ENCODE measurements at regions not wholly inside any gene's neighbourhood (a gene's known extent, or its start where the extent isn't known, plus 50 kb on each side); places are given as distances from the start of the nearest gene placed in this dataset.
"Not testable (repeated sequence)": the region's sequence is repeated elsewhere in the genome, so short reads cannot be mapped to it uniquely, and the experiment has no call there.

- Histone ChIP-seq H3K4me1 (ENCODE audit: control insufficient read depth in 2 of 2, insufficient read depth in 2 of 2, low read length in 2 of 2) (no peaks in the 10 kb centered on the region), H3K27me3 (ENCODE audit: control insufficient read depth in 2 of 2, insufficient read depth in 2 of 2, low read length in 2 of 2) (no peaks in the 10 kb centered on the region), H3K9me3 (ENCODE audit: control insufficient read depth in 2 of 2, low read length in 2 of 2) (no peaks in the 10 kb centered on the region), H3K27ac (ENCODE audit: low read depth in 2 of 2, low read length in 2 of 2) (no peak overlapping the region), H3K36me3 (ENCODE audit: control insufficient read depth in 2 of 2, insufficient read depth in 2 of 2, low read length in 2 of 2) (no peaks in the 10 kb centered on the region), H3K4me3 (ENCODE audit: low read length in 2 of 2) (no peak overlapping the region), H3K9ac (ENCODE audit: low read depth in 1 of 2, low read length in 2 of 2) (no peak overlapping the region)
Measured at GRCh38 chr3:104947943-104948342, 418.8 kb upstream of the ALCAM start.

- H3K9me3 ChIP-seq (ENCODE audit: control insufficient read depth in 2 of 2, low read length in 2 of 2); H3K9ac ChIP-seq (ENCODE audit: low read depth in 1 of 2, low read length in 2 of 2); H3K27me3 ChIP-seq (ENCODE audit: control insufficient read depth in 2 of 2, insufficient read depth in 2 of 2, low read length in 2 of 2); H3K27ac ChIP-seq (ENCODE audit: low read depth in 2 of 2, low read length in 2 of 2); H3K4me3 ChIP-seq (ENCODE audit: low read length in 2 of 2); H3K4me1 ChIP-seq (ENCODE audit: control insufficient read depth in 2 of 2, insufficient read depth in 2 of 2, low read length in 2 of 2); H3K36me3 ChIP-seq (ENCODE audit: control insufficient read depth in 2 of 2, insufficient read depth in 2 of 2, low read length in 2 of 2): not testable (repeated sequence)
Measured at GRCh38 chr3:104949810-104950209, 416.9 kb upstream of the ALCAM start.

- no peaks in the 10 kb centered on the region for H3K9me3 ChIP-seq (ENCODE audit: control insufficient read depth in 2 of 2, low read length in 2 of 2)
- H3K27ac ChIP-seq (ENCODE audit: low read depth in 2 of 2, low read length in 2 of 2), result no peak overlapping the region
- H3K36me3 ChIP-seq (ENCODE audit: control insufficient read depth in 2 of 2, insufficient read depth in 2 of 2, low read length in 2 of 2), result no peaks in the 10 kb centered on the region
- no peaks in the 10 kb centered on the region for H3K4me1 ChIP-seq (ENCODE audit: control insufficient read depth in 2 of 2, insufficient read depth in 2 of 2, low read length in 2 of 2)
- H3K27me3 ChIP-seq (ENCODE audit: control insufficient read depth in 2 of 2, insufficient read depth in 2 of 2, low read length in 2 of 2), result no peaks in the 10 kb centered on the region
- H3K4me3 ChIP-seq (ENCODE audit: low read length in 2 of 2), result no peak overlapping the region
- no peak overlapping the region for H3K9ac ChIP-seq (ENCODE audit: low read depth in 1 of 2, low read length in 2 of 2)
Measured at GRCh38 chr3:104951426-104951825, 415.3 kb upstream of the ALCAM start.

GRCh38 chr3:104952146-104952972 is 414.4 kb upstream of the ALCAM start:
- no peak overlapping the region for H3K4me3 ChIP-seq (ENCODE audit: low read length in 2 of 2)
- no peaks in the 10 kb centered on the region for H3K27me3 ChIP-seq (ENCODE audit: control insufficient read depth in 2 of 2, insufficient read depth in 2 of 2, low read length in 2 of 2)
- no peaks in the 10 kb centered on the region for H3K4me1 ChIP-seq (ENCODE audit: control insufficient read depth in 2 of 2, insufficient read depth in 2 of 2, low read length in 2 of 2)
- no peaks in the 10 kb centered on the region for H3K36me3 ChIP-seq (ENCODE audit: control insufficient read depth in 2 of 2, insufficient read depth in 2 of 2, low read length in 2 of 2)
- H3K9me3 ChIP-seq (ENCODE audit: control insufficient read depth in 2 of 2, low read length in 2 of 2), result no peaks in the 10 kb centered on the region
- H3K9ac ChIP-seq (ENCODE audit: low read depth in 1 of 2, low read length in 2 of 2), result no peak overlapping the region
- H3K27ac ChIP-seq (ENCODE audit: low read depth in 2 of 2, low read length in 2 of 2), result no peak overlapping the region

DNA sequence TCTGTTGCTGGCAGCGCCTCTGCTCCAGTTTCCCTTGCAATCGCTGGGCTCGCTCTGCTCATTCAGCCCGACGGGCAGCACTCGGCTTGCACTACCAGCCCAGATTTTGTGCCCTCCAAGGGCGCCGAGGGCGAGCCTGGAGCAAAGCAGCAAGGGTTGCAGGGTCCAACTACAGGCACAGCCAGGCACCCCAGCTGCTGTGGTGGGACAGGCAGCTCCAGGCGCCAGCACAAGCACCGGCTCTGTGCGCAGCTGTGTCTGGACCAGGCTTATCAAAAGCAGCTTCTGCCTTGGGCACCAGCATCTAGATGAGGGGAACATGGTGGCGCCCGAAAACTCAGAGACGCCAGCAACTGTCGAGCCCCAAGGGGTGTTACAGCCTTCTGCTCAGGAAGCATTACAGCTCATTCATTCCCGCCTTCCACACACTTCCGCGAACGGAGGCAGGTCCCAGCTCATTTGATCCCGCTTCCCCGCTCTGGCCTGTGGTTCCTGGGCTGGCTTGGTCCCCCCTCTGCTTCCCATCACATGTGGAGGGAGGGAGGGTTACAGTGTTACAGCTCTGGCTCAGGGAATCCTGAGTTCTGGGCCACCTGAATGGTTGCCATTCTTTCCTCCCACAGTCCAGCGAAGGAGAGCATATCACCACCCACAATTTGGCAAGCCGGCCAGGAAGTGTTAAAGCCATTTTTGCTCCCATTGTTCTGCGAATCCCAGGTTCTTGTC is 409.9 kb upstream of the ALCAM start:
- H3K27ac ChIP-seq (ENCODE audit: low read depth in 2 of 2, low read length in 2 of 2), result no peak overlapping the region
- no peaks in the 10 kb centered on the region for H3K4me1 ChIP-seq (ENCODE audit: control insufficient read depth in 2 of 2, insufficient read depth in 2 of 2, low read length in 2 of 2)
- no peak overlapping the region for H3K4me3 ChIP-seq (ENCODE audit: low read length in 2 of 2)
- H3K9ac ChIP-seq (ENCODE audit: low read depth in 1 of 2, low read length in 2 of 2), result no peak overlapping the region
- H3K36me3 ChIP-seq (ENCODE audit: control insufficient read depth in 2 of 2, insufficient read depth in 2 of 2, low read length in 2 of 2), result no peaks in the 10 kb centered on the region
- no peaks in the 10 kb centered on the region for H3K27me3 ChIP-seq (ENCODE audit: control insufficient read depth in 2 of 2, insufficient read depth in 2 of 2, low read length in 2 of 2)
- no peaks in the 10 kb centered on the region for H3K9me3 ChIP-seq (ENCODE audit: control insufficient read depth in 2 of 2, low read length in 2 of 2)

DNA sequence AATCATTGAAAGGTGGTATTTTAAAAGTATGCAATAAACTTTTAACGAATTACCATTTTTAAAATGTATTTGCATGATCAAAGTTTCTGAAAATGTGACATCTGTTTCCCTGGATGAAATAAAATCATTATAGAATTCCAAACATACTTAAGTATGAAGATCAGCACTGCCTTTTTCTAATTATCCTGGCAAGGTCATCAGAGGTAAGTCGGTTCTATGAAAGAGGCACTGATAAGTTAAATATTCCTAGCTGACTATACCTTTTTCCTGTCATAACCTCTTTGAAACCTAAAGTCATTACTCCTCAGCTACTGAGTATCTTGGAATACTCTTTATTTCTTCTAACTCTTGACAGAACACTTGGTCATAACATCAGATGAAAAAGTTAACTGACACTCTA is 406.1 kb upstream of the ALCAM start:
- Histone ChIP-seq H3K9me3 (ENCODE audit: control insufficient read depth in 2 of 2, low read length in 2 of 2) (no peaks in the 10 kb centered on the region), H3K36me3 (ENCODE audit: control insufficient read depth in 2 of 2, insufficient read depth in 2 of 2, low read length in 2 of 2) (no peaks in the 10 kb centered on the region), H3K27ac (ENCODE audit: low read depth in 2 of 2, low read length in 2 of 2) (no peak overlapping the region), H3K4me1 (ENCODE audit: control insufficient read depth in 2 of 2, insufficient read depth in 2 of 2, low read length in 2 of 2) (no peaks in the 10 kb centered on the region), H3K27me3 (ENCODE audit: control insufficient read depth in 2 of 2, insufficient read depth in 2 of 2, low read length in 2 of 2) (no peaks in the 10 kb centered on the region), H3K4me3 (ENCODE audit: low read length in 2 of 2) (no peak overlapping the region), H3K9ac (ENCODE audit: low read depth in 1 of 2, low read length in 2 of 2) (no peak overlapping the region)

GRCh38 chr3:104961851-104962250 is 404.9 kb upstream of the ALCAM start:
- Histone ChIP-seq H3K9ac (ENCODE audit: low read depth in 1 of 2, low read length in 2 of 2) (no peak overlapping the region), H3K27me3 (ENCODE audit: control insufficient read depth in 2 of 2, insufficient read depth in 2 of 2, low read length in 2 of 2) (no peaks in the 10 kb centered on the region), H3K36me3 (ENCODE audit: control insufficient read depth in 2 of 2, insufficient read depth in 2 of 2, low read length in 2 of 2) (no peaks in the 10 kb centered on the region), H3K9me3 (ENCODE audit: control insufficient read depth in 2 of 2, low read length in 2 of 2) (no peaks in the 10 kb centered on the region), H3K4me1 (ENCODE audit: control insufficient read depth in 2 of 2, insufficient read depth in 2 of 2, low read length in 2 of 2) (no peaks in the 10 kb centered on the region), H3K27ac (ENCODE audit: low read depth in 2 of 2, low read length in 2 of 2) (no peak overlapping the region), H3K4me3 (ENCODE audit: low read length in 2 of 2) (no peak overlapping the region)

- Histone ChIP-seq H3K9me3 (ENCODE audit: control insufficient read depth in 2 of 2, low read length in 2 of 2) (peaks cover 0 to 3% of the 10 kb centered on the region in 2 donors), H3K36me3 (ENCODE audit: control insufficient read depth in 2 of 2, insufficient read depth in 2 of 2, low read length in 2 of 2) (no peaks in the 10 kb centered on the region), H3K9ac (ENCODE audit: low read depth in 1 of 2, low read length in 2 of 2) (no peak overlapping the region), H3K27ac (ENCODE audit: low read depth in 2 of 2, low read length in 2 of 2) (no peak overlapping the region), H3K27me3 (ENCODE audit: control insufficient read depth in 2 of 2, insufficient read depth in 2 of 2, low read length in 2 of 2) (no peaks in the 10 kb centered on the region), H3K4me3 (ENCODE audit: low read length in 2 of 2) (no peak overlapping the region), H3K4me1 (ENCODE audit: control insufficient read depth in 2 of 2, insufficient read depth in 2 of 2, low read length in 2 of 2) (no peaks in the 10 kb centered on the region)
Measured at GRCh38 chr3:104974316-104974715, 392.4 kb upstream of the ALCAM start.

GRCh38 chr3:104977719-104978118 is 389.0 kb upstream of the ALCAM start:
- H3K9ac ChIP-seq (ENCODE audit: low read depth in 1 of 2, low read length in 2 of 2), result no peak overlapping the region
- no peak overlapping the region for H3K27ac ChIP-seq (ENCODE audit: low read depth in 2 of 2, low read length in 2 of 2)
- H3K9me3 ChIP-seq (ENCODE audit: control insufficient read depth in 2 of 2, low read length in 2 of 2), result peaks cover 0 to 3% of the 10 kb centered on the region in 2 donors
- H3K27me3 ChIP-seq (ENCODE audit: control insufficient read depth in 2 of 2, insufficient read depth in 2 of 2, low read length in 2 of 2), result no peaks in the 10 kb centered on the region
- H3K4me1 ChIP-seq (ENCODE audit: control insufficient read depth in 2 of 2, insufficient read depth in 2 of 2, low read length in 2 of 2), result no peaks in the 10 kb centered on the region
- H3K4me3 ChIP-seq (ENCODE audit: low read length in 2 of 2), result no peak overlapping the region
- no peaks in the 10 kb centered on the region for H3K36me3 ChIP-seq (ENCODE audit: control insufficient read depth in 2 of 2, insufficient read depth in 2 of 2, low read length in 2 of 2)

- Histone ChIP-seq H3K4me3 (ENCODE audit: low read length in 2 of 2) (no peak overlapping the region), H3K36me3 (ENCODE audit: control insufficient read depth in 2 of 2, insufficient read depth in 2 of 2, low read length in 2 of 2) (no peaks in the 10 kb centered on the region), H3K9ac (ENCODE audit: low read depth in 1 of 2, low read length in 2 of 2) (no peak overlapping the region), H3K4me1 (ENCODE audit: control insufficient read depth in 2 of 2, insufficient read depth in 2 of 2, low read length in 2 of 2) (no peaks in the 10 kb centered on the region), H3K27me3 (ENCODE audit: control insufficient read depth in 2 of 2, insufficient read depth in 2 of 2, low read length in 2 of 2) (no peaks in the 10 kb centered on the region), H3K9me3 (ENCODE audit: control insufficient read depth in 2 of 2, low read length in 2 of 2) (no peaks in the 10 kb centered on the region), H3K27ac (ENCODE audit: low read depth in 2 of 2, low read length in 2 of 2) (no peak overlapping the region)
Measured at GRCh38 chr3:104982130-104982529, 384.6 kb upstream of the ALCAM start.
